ENCODE measurements at regions not wholly inside any gene's neighbourhood (a gene's known extent, or its start where the extent isn't known, plus 50 kb on each side); places are given as distances from the start of the nearest gene placed in this dataset.

- Histone ChIP-seq H4K20me1 (ENCODE audit: insufficient read depth) (no peaks in the 10 kb centered on the region), H3K9me2 (ENCODE audit: insufficient read depth, low read length) (no peaks in the 10 kb centered on the region), H3K27me3 (ENCODE audit: insufficient read depth, low read depth, low read length) (no peaks in the 10 kb centered on the region), H3K9ac (ENCODE audit: low read length) (no peak overlapping the region), H3K4me3 (ENCODE audit: low read length) (no peak overlapping the region), H3F3A (ENCODE audit: insufficient read depth, low read length, poor library complexity, severe bottlenecking) (no peaks in the 10 kb centered on the region), H3K79me2 (replicated peaks; ENCODE audit: insufficient read depth, low read length) (peaks cover 3% of the 10 kb centered on the region), H2AFZ (ENCODE audit: low read depth, low read length) (no peak overlapping the region), H3K27ac (ENCODE audit: low read length) (no peak overlapping the region), H3K9me3 (ENCODE audit: low read length) (no peaks in the 10 kb centered on the region), H3K4me2 (ENCODE audit: low read length) (no peak overlapping the region), H3K36me3 (ENCODE audit: insufficient read depth, low read length) (no peaks in the 10 kb centered on the region)
- no peak for TF ChIP-seq REST (IDR thresholded peaks at IDR 0.05; ENCODE audit: borderline replicate concordance)
- TF ChIP-seq EZH2 (IDR thresholded peaks at IDR 0.05; ENCODE audit: borderline replicate concordance, insufficient read depth, low read length, poor library complexity, severe bottlenecking), result no peak
- no peak for TF ChIP-seq SMC3 (conservative IDR thresholded peaks at IDR 0.05; ENCODE audit: poor library complexity)
- no peak for TF ChIP-seq MXI1 (conservative IDR thresholded peaks at IDR 0.05; ENCODE audit: poor library complexity, severe bottlenecking)
- no peak for TF ChIP-seq POLR2AphosphoS5 (IDR thresholded peaks at IDR 0.05)
- TF ChIP-seq EP300 (conservative IDR thresholded peaks at IDR 0.05; ENCODE audit: poor library complexity, severe bottlenecking), result no peak
- no peak for TF ChIP-seq CTCF (IDR thresholded peaks at IDR 0.05; ENCODE audit: poor library complexity, severe bottlenecking)
- TF ChIP-seq TAF1 (IDR thresholded peaks at IDR 0.05; ENCODE audit: low read depth), result no peak
- no peak for TF ChIP-seq RAD21 (conservative IDR thresholded peaks at IDR 0.05)
Observed at GRCh38 chr2:134150760-134151159, 103.1 kb upstream of the MGAT5 start.

- Histone ChIP-seq H3K9ac (ENCODE audit: low read length) (no peak overlapping the region), H3F3A (ENCODE audit: insufficient read depth, low read length, poor library complexity, severe bottlenecking) (no peaks in the 10 kb centered on the region), H2AFZ (ENCODE audit: low read depth, low read length) (no peak overlapping the region), H3K27ac (ENCODE audit: low read length) (no peak overlapping the region), H3K27me3 (ENCODE audit: insufficient read depth, low read depth, low read length) (no peaks in the 10 kb centered on the region), H3K9me2 (ENCODE audit: insufficient read depth, low read length) (no peaks in the 10 kb centered on the region), H4K20me1 (ENCODE audit: insufficient read depth) (no peaks in the 10 kb centered on the region), H3K4me3 (ENCODE audit: low read length) (no peak overlapping the region), H3K79me2 (replicated peaks; ENCODE audit: insufficient read depth, low read length) (peaks cover 10% of the 10 kb centered on the region), H3K36me3 (ENCODE audit: insufficient read depth, low read length) (no peaks in the 10 kb centered on the region), H3K4me2 (ENCODE audit: low read length) (no peak overlapping the region), H3K9me3 (ENCODE audit: low read length) (no peaks in the 10 kb centered on the region)
- TF ChIP-seq POLR2AphosphoS5 (IDR thresholded peaks at IDR 0.05) (no peak), TAF1 (IDR thresholded peaks at IDR 0.05; ENCODE audit: low read depth) (no peak)
Observed at GRCh38 chr2:134152045-134153010, 101.5 kb upstream of the MGAT5 start.
